ENCODE measurements at regions not wholly inside any gene's neighbourhood (a gene's known extent, or its start where the extent isn't known, plus 50 kb on each side); places are given as distances from the start of the nearest gene placed in this dataset.

DNA sequence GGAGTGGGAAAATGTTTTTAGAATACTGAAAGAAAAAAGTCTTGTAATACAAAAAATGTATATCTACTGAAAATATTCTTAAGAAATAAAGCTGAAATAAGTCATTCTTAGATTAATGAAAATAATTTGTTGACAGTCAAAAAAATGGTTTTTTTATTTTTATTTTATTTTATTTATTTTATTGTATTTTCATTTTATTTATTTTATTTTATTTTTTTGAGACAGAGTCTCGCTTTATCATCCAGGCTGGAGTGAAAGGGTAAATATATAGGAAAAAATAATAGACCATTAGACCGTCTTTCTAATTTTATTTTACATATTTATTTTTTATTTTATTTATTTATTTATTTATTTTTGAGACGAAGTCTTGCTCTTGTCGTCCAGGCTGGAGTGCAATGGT, 1583.6 kb upstream of the TMEFF2 start:
- no peaks in the 10 kb centered on the region for H4K20me1 ChIP-seq (ENCODE audit: insufficient read depth, low read length)

More for the DNA sequence above, 1583.6 kb upstream of the TMEFF2 start:
- DNase-seq (ENCODE audit: low spot score) (no peak), FAIRE-seq (no peak), ATAC-seq (no peak)
- H3K4me3 ChIP-seq (replicated peaks in 1 of 3; ENCODE audit: insufficient read depth in 1 of 3, low read depth in 2 of 3, low read length in 3 of 3), result no peak overlapping the region
- H3K4me1 ChIP-seq (ENCODE audit: insufficient read depth, low read length), result no peaks in the 10 kb centered on the region
- TF ChIP-seq ATM (IDR thresholded peaks at IDR 0.05; ENCODE audit: borderline replicate concordance), result no peak
- no peak for TF ChIP-seq SMAD1 (CRISPR knock-in tag; IDR thresholded peaks at IDR 0.05; ENCODE audit: borderline replicate concordance, low read depth)
- TF ChIP-seq, protein P1, sequence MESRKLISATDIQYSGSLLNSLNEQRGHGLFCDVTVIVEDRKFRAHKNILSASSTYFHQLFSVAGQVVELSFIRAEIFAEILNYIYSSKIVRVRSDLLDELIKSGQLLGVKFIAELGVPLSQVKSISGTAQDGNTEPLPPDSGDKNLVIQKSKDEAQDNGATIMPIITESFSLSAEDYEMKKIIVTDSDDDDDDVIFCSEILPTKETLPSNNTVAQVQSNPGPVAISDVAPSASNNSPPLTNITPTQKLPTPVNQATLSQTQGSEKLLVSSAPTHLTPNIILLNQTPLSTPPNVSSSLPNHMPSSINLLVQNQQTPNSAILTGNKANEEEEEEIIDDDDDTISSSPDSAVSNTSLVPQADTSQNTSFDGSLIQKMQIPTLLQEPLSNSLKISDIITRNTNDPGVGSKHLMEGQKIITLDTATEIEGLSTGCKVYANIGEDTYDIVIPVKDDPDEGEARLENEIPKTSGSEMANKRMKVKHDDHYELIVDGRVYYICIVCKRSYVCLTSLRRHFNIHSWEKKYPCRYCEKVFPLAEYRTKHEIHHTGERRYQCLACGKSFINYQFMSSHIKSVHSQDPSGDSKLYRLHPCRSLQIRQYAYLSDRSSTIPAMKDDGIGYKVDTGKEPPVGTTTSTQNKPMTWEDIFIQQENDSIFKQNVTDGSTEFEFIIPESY (CRISPR knock-in tag; IDR thresholded peaks at IDR 0.05), result no peak
- TF ChIP-seq NR2F1 (CRISPR knock-in tag; IDR thresholded peaks at IDR 0.05), result no peak
- no peak for TF ChIP-seq ZSCAN31 (CRISPR knock-in tag; IDR thresholded peaks at IDR 0.05; ENCODE audit: low read depth)
- no peak for TF ChIP-seq ZNF30 (CRISPR knock-in tag; IDR thresholded peaks at IDR 0.05)
- TF ChIP-seq ZNF33A (CRISPR knock-in tag; IDR thresholded peaks at IDR 0.05; ENCODE audit: borderline replicate concordance), result no peak
- TF ChIP-seq ZNF629 (CRISPR knock-in tag; conservative IDR thresholded peaks at IDR 0.05), result no peak
- no peak for TF ChIP-seq ZNF768 (CRISPR knock-in tag; IDR thresholded peaks at IDR 0.05)
- TF ChIP-seq, protein P2, sequence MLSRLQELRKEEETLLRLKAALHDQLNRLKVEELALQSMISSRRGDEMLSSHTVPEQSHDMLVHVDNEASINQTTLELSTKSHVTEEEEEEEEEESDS (CRISPR knock-in tag; IDR thresholded peaks at IDR 0.05; ENCODE audit: borderline replicate concordance), result no peak
- no peak for TF ChIP-seq ZNF839 (CRISPR knock-in tag; IDR thresholded peaks at IDR 0.05; ENCODE audit: borderline replicate concordance)
- TF ChIP-seq PAF1 (CRISPR knock-in tag; IDR thresholded peaks at IDR 0.05), result no peak
- TF ChIP-seq ZNF224 (CRISPR knock-in tag; IDR thresholded peaks at IDR 0.05), result no peak
- TF ChIP-seq, protein P3, sequence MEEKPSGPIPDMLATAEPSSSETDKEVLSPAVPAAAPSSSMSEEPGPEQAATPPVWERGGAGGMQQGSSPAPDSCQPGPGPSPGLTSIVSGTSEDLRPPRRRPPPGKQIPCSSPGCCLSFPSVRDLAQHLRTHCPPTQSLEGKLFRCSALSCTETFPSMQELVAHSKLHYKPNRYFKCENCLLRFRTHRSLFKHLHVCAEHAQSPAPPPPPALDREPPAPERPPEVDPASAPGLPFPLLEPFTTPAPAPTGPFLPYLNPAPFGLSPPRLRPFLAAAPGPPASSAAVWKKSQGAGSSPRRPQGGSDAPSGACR (CRISPR knock-in tag; IDR thresholded peaks at IDR 0.05), result no peak
- TF ChIP-seq, protein P4, sequence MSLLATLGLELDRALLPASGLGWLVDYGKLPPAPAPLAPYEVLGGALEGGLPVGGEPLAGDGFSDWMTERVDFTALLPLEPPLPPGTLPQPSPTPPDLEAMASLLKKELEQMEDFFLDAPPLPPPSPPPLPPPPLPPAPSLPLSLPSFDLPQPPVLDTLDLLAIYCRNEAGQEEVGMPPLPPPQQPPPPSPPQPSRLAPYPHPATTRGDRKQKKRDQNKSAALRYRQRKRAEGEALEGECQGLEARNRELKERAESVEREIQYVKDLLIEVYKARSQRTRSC (CRISPR knock-in tag; IDR thresholded peaks at IDR 0.05; ENCODE audit: low read depth), result no peak
- no peak for TF ChIP-seq RFXAP (CRISPR knock-in tag; IDR thresholded peaks at IDR 0.05; ENCODE audit: borderline replicate concordance)
- in situ Hi-C loops (cut with HindIII; ENCODE audit: extremely low pct_ligation_motif_present, low pct_unique_long_range_greater_than_20kb), result loop anchor here (10.0 kb wide), 1 partner anchor 177 kb away; no protein-coding TSS in a partner anchor
- H2AFZ ChIP-seq (ENCODE audit: low read length), result no peak overlapping the region
- ChIA-PET CTCF (ENCODE audit: low intra/inter-chr PET ratio, low total read pairs) (no interaction called here), POLR2A (no interaction called here)
- no peak overlapping the region for H3K4me2 ChIP-seq (ENCODE audit: low read depth, low read length)
- no peaks in the 10 kb centered on the region for H3K9me3 ChIP-seq (ENCODE audit: low read length)
- no peaks in the 10 kb centered on the region for H3K79me2 ChIP-seq (ENCODE audit: insufficient read depth, low read length)
- no peak overlapping the region for H3K27ac ChIP-seq (ENCODE audit: extremely low read length, insufficient read depth, low read length)
- no peak overlapping the region for H3K9ac ChIP-seq (ENCODE audit: insufficient read depth, low read depth, low read length)
- H3K27me3 ChIP-seq (ENCODE audit: control insufficient read depth in 1 of 2, insufficient read depth in 2 of 2, low read length in 2 of 2), result no peaks in the 10 kb centered on the region
- H3K36me3 ChIP-seq (replicated peaks in 1 of 2; ENCODE audit: control insufficient read depth in 1 of 2, insufficient read depth in 2 of 2, low read length in 2 of 2), result no peaks in the 10 kb centered on the region
- 16% methylated on average over 4 of the region's 4 CpGs for WGBS (ENCODE audit: low lambda C conversion rate)
- BruUV-seq (replicated peaks), result no TSS peak
- intact Hi-C loops (cut with micrococcal nuclease; ENCODE audit: unreplicated experiment), result no loop called here
